ENCODE measurements at regions not wholly inside any gene's neighbourhood (a gene's known extent, or its start where the extent isn't known, plus 50 kb on each side); places are given as distances from the start of the nearest gene placed in this dataset.

DNA sequence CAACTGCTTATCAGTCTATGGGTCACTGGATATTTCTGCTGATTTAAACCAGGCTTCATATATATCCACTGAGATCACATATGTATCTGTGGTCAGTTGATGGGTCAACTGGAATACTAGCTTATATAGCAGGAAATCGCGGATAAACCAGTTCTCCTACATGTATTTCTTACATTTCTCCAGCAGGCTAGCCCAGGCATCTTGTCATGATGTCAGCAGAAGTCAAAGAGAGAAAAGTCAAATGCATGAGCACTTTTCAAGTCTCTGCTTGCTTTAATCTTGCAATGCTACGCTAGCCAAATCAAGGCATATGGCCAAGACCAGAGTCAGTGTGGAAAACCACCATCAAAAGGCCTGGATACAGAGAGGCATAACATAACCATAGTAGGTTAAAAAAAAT lies 1008.8 kb upstream of the DIAPH2 start:
- TF ChIP-seq SIN3A (IDR thresholded peaks at IDR 0.05; ENCODE audit: borderline replicate concordance, insufficient read depth, low read length): no peak

DNA sequence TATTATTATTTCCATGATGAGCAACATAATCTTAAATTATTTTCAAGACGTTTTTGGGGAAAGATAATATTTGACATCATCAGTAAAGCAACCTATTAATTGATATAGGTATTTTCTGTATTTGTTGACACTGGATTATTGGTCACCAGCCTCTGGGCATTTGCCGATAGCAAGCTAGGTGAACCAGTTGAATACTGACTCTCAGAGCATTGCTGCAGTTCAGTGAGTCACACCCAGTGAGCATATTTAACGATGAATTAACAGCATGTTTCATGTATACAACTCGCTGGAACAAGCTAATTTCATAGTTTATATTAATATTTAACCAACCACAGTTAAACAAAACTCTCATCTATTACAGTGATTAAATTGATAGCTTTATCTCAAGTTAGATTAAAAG lies 1006.0 kb upstream of the DIAPH2 start:
- no peak for TF ChIP-seq POLR2AphosphoS5 (IDR thresholded peaks at IDR 0.05; ENCODE audit: low read depth, low read length)
- TF ChIP-seq FOXP2 (optimal IDR thresholded peaks at IDR 0.05; ENCODE audit: borderline replicate concordance, extremely low read depth, extremely low read length, insufficient read depth): no peak
- no peak for TF ChIP-seq TAF1 (IDR thresholded peaks at IDR 0.05; ENCODE audit: borderline replicate concordance, insufficient read depth, low read length)
- TF ChIP-seq, protein P1, sequence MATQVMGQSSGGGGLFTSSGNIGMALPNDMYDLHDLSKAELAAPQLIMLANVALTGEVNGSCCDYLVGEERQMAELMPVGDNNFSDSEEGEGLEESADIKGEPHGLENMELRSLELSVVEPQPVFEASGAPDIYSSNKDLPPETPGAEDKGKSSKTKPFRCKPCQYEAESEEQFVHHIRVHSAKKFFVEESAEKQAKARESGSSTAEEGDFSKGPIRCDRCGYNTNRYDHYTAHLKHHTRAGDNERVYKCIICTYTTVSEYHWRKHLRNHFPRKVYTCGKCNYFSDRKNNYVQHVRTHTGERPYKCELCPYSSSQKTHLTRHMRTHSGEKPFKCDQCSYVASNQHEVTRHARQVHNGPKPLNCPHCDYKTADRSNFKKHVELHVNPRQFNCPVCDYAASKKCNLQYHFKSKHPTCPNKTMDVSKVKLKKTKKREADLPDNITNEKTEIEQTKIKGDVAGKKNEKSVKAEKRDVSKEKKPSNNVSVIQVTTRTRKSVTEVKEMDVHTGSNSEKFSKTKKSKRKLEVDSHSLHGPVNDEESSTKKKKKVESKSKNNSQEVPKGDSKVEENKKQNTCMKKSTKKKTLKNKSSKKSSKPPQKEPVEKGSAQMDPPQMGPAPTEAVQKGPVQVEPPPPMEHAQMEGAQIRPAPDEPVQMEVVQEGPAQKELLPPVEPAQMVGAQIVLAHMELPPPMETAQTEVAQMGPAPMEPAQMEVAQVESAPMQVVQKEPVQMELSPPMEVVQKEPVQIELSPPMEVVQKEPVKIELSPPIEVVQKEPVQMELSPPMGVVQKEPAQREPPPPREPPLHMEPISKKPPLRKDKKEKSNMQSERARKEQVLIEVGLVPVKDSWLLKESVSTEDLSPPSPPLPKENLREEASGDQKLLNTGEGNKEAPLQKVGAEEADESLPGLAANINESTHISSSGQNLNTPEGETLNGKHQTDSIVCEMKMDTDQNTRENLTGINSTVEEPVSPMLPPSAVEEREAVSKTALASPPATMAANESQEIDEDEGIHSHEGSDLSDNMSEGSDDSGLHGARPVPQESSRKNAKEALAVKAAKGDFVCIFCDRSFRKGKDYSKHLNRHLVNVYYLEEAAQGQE (IDR thresholded peaks at IDR 0.05; ENCODE audit: insufficient read depth in 1 of 2, low read depth in 2 of 2, low read length in 2 of 2): no peak
- no peak for TF ChIP-seq SIN3A (IDR thresholded peaks at IDR 0.05; ENCODE audit: borderline replicate concordance, insufficient read depth, low read length)

DNA sequence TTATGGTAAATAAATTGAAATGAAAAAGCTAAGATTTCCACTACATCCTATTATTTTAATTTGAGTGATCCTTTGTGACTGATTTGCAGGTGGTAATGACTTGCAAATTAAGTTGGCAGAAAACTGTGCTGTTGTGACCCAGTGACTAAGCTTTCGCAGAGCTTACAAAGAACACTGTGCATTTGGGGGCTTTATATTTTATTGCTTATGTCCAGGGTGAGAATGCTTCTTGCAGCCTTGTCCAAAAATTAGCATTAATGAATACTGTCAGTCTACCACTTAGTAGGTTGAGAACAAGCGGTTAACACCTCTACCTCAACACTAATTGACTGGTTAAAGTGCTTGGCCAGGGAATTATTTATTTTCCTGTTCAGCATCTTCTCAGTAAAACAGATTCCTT lies 991.3 kb upstream of the DIAPH2 start:
- TF ChIP-seq, protein P1 (IDR thresholded peaks at IDR 0.05; ENCODE audit: insufficient read depth in 1 of 2, low read depth in 2 of 2, low read length in 2 of 2): no peak
- TF ChIP-seq TAF1 (IDR thresholded peaks at IDR 0.05; ENCODE audit: borderline replicate concordance, insufficient read depth, low read length): no peak
- no peak for TF ChIP-seq FOXP2 (optimal IDR thresholded peaks at IDR 0.05; ENCODE audit: borderline replicate concordance, extremely low read depth, extremely low read length, insufficient read depth)
- TF ChIP-seq POLR2AphosphoS5 (IDR thresholded peaks at IDR 0.05; ENCODE audit: low read depth, low read length): no peak
- no peak for TF ChIP-seq SIN3A (IDR thresholded peaks at IDR 0.05; ENCODE audit: borderline replicate concordance, insufficient read depth, low read length)

DNA sequence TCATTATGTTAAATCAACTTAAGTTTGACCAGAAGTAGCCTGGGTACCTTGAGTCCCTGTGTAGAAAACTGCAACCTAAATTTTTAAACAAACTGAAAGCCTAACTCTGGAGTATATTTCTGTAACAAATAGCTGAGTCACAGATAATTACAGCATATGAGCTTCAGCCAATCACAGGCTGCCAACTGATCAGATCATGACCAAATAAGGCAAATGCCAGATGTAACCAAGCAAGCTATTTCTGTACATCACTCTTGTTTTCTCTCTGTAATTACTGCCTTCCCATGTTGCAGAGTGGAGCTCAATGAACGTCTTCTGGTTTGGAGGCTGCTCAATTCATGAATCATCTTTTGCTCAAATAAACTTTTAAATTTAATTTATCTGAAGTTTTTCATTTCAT lies 980.9 kb upstream of the DIAPH2 start:
- TF ChIP-seq, protein P1 (IDR thresholded peaks at IDR 0.05; ENCODE audit: insufficient read depth in 1 of 2, low read depth in 2 of 2, low read length in 2 of 2): no peak
- no peak for TF ChIP-seq SIN3A (IDR thresholded peaks at IDR 0.05; ENCODE audit: borderline replicate concordance, insufficient read depth, low read length)
- TF ChIP-seq TAF1 (IDR thresholded peaks at IDR 0.05; ENCODE audit: borderline replicate concordance, insufficient read depth, low read length): no peak
- TF ChIP-seq POLR2AphosphoS5 (IDR thresholded peaks at IDR 0.05; ENCODE audit: low read depth, low read length): no peak
- no peak for TF ChIP-seq FOXP2 (optimal IDR thresholded peaks at IDR 0.05; ENCODE audit: borderline replicate concordance, extremely low read depth, extremely low read length, insufficient read depth)

DNA sequence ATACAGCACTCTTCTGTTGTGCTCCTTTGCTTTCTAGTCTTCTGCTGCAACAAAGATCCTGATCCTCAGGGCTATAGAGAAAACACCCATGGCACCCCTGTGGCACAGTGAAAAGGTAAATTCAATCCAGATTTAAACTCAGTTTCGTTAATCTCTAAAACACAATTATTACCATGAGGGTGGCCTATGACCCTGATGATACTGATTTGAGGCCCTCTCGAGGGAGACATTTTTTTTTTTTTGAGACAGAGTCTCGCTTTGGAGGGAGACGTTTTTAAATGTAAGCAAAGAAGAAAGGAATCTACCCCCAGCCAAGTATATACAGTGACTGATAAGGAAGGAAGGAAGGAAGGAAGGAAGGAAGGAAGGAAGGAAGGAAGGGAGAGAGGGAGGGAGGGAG lies 967.8 kb upstream of the DIAPH2 start:
- TF ChIP-seq POLR2AphosphoS5 (IDR thresholded peaks at IDR 0.05; ENCODE audit: low read depth, low read length) (no peak), SIN3A (IDR thresholded peaks at IDR 0.05; ENCODE audit: borderline replicate concordance, insufficient read depth, low read length) (no peak), FOXP2 (optimal IDR thresholded peaks at IDR 0.05; ENCODE audit: borderline replicate concordance, extremely low read depth, extremely low read length, insufficient read depth) (no peak), TAF1 (IDR thresholded peaks at IDR 0.05; ENCODE audit: borderline replicate concordance, insufficient read depth, low read length) (no peak)
- TF ChIP-seq, protein P1 (IDR thresholded peaks at IDR 0.05; ENCODE audit: insufficient read depth in 1 of 2, low read depth in 2 of 2, low read length in 2 of 2): no peak
